ENCODE measurements at regions not wholly inside any gene's neighbourhood (a gene's known extent, or its start where the extent isn't known, plus 50 kb on each side); places are given as distances from the start of the nearest gene placed in this dataset.
"Not testable (repeated sequence)": the region's sequence is repeated elsewhere in the genome, so short reads cannot be mapped to it uniquely, and the experiment has no call there.

DNA sequence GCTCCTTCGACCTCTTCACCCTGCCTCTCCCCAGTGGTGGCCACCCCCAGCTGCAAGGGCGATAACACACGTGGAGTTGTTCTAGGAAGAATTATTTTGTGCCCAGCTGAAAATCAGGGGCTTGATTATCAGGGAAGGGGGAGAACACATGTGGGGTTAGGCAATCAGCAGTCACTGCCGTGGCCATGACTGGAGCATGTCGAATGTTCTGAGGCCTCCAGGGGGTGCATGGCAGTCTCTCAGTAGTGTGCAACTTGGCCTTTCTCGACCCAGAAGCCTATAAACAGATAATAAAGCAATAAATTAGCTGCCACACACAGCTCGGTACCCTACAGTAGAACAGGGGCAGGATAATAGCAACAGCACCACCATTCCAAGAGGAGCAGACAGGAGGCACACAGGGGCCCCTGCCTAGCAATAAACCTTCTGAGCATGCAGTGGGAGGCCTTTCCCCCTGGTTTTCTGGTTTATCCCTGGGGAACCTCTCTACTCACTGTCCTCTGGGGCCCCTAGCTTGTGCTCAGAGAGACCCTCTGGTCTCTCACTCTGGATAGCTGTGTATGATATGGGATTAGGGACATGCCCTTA, 308.2 kb upstream of the PLGLB2 start:
- not testable (repeated sequence) for H3K9ac ChIP-seq (ENCODE audit: low read depth, low read length); H3K4me1 ChIP-seq (ENCODE audit: control insufficient read depth, insufficient read depth, low read length); H3K36me3 ChIP-seq (ENCODE audit: control insufficient read depth, insufficient read depth, low read length); H3K4me3 ChIP-seq (ENCODE audit: low read depth, low read length); H3K27me3 ChIP-seq (ENCODE audit: control insufficient read depth, insufficient read depth, low read length); H3K9me3 ChIP-seq (ENCODE audit: control insufficient read depth, insufficient read depth, low read length)

DNA sequence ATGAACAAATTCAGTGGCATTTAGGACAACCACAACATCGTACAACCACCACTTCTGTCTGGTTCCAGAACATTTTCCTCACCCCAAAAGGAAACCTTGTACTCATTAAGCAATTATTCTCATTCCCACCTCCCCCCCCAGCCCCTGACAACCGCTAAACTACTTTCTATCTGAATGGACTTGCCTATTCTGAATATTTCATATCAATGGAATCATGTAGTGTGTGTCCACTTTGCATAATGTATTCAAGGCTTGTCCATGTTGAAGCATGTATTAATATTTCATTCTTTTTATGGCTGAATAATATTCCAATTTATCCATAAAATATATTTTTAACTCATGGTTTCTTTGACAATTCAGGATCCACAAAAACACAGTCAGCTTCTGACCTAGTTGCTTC, 307.2 kb upstream of the PLGLB2 start:
- H3K9ac ChIP-seq (ENCODE audit: low read depth, low read length); H3K4me1 ChIP-seq (ENCODE audit: control insufficient read depth, insufficient read depth, low read length); H3K27me3 ChIP-seq (ENCODE audit: control insufficient read depth, insufficient read depth, low read length); H3K4me3 ChIP-seq (ENCODE audit: low read depth, low read length); H3K36me3 ChIP-seq (ENCODE audit: control insufficient read depth, insufficient read depth, low read length); H3K9me3 ChIP-seq (ENCODE audit: control insufficient read depth, insufficient read depth, low read length): not testable (repeated sequence)

DNA sequence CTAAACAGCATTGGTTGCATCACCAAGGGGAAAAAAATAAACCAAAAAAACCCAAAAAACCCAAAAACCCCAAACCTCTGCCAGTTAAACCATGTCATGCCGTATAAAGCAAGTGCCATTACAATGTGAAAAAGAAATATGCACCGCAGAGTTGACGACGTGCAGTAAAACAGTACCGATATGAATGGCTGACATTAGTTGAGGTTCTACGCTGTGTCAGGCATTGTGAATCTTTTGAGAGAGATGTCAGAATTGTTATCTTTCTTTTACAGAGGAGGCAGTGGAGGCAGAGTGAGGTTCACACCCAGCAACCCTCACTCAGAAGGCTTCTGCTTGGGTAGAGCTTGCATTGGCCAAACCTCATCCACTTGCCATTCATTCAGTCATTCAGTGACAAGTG, 306.5 kb upstream of the PLGLB2 start:
- H3K9ac ChIP-seq (ENCODE audit: low read depth, low read length); H3K27me3 ChIP-seq (ENCODE audit: control insufficient read depth, insufficient read depth, low read length); H3K4me3 ChIP-seq (ENCODE audit: low read depth, low read length); H3K4me1 ChIP-seq (ENCODE audit: control insufficient read depth, insufficient read depth, low read length); H3K9me3 ChIP-seq (ENCODE audit: control insufficient read depth, insufficient read depth, low read length); H3K36me3 ChIP-seq (ENCODE audit: control insufficient read depth, insufficient read depth, low read length): not testable (repeated sequence)

DNA sequence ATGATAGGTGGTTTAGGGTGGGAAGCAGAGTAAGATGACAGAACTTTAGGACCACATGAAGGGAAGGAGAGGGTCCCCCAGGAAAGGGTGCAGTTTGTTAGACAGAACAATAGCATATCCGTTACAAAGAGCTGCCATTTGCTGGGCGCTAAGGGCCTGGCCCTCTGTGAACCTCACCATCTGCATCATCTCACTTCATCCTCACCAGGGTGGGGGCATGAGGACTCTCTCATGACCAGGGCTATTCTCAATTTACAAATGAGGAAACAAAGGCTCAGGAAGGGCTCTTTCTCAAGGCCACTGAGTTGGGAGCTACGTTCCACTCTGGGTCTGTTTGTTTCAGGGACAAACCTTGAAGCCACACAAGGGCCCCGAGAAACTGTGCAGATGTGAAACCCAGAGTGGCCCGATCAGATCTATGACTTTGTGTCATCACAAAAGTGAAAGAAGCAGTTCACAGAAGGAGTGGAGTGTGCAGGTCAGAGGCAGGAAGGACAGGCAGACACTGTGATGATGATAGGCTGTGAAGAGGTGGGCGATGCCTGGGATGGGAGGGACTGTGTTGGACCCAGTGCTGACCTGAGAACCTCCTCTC, 304.8 kb upstream of the PLGLB2 start:
- H3K4me3 ChIP-seq (ENCODE audit: low read depth, low read length) = not testable (repeated sequence)

DNA sequence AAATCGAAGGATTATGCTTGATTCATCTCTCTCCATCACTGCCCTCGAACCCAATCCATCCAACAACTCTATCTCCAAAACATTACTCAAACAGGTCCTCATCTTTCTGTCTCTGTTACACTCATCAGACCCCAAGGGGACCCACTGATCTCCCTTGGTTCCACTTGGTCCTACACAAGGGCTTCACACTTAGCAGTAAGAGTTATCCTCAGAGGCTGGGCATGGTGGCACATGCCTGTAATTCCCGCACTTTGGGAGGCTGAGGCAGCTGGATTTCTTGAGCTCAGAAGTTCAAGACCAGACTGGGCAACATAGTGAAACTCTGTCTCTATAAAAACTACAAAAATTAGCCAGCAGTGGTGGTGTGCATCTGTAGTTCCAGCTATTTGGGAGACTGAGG, 302.9 kb upstream of the PLGLB2 start:
- not testable (repeated sequence) for H3K9me3 ChIP-seq (ENCODE audit: control insufficient read depth, insufficient read depth, low read length); H3K9ac ChIP-seq (ENCODE audit: low read depth, low read length); H3K4me3 ChIP-seq (ENCODE audit: low read depth, low read length); H3K27me3 ChIP-seq (ENCODE audit: control insufficient read depth, insufficient read depth, low read length); H3K4me1 ChIP-seq (ENCODE audit: control insufficient read depth, insufficient read depth, low read length); H3K36me3 ChIP-seq (ENCODE audit: control insufficient read depth, insufficient read depth, low read length)

More for the DNA sequence above, 304.8 kb upstream of the PLGLB2 start:
- not testable (repeated sequence) for H3K36me3 ChIP-seq (ENCODE audit: control insufficient read depth, insufficient read depth, low read length); H3K27me3 ChIP-seq (ENCODE audit: control insufficient read depth, insufficient read depth, low read length); H3K4me1 ChIP-seq (ENCODE audit: control insufficient read depth, insufficient read depth, low read length); H3K9ac ChIP-seq (ENCODE audit: low read depth, low read length); H3K9me3 ChIP-seq (ENCODE audit: control insufficient read depth, insufficient read depth, low read length)

DNA sequence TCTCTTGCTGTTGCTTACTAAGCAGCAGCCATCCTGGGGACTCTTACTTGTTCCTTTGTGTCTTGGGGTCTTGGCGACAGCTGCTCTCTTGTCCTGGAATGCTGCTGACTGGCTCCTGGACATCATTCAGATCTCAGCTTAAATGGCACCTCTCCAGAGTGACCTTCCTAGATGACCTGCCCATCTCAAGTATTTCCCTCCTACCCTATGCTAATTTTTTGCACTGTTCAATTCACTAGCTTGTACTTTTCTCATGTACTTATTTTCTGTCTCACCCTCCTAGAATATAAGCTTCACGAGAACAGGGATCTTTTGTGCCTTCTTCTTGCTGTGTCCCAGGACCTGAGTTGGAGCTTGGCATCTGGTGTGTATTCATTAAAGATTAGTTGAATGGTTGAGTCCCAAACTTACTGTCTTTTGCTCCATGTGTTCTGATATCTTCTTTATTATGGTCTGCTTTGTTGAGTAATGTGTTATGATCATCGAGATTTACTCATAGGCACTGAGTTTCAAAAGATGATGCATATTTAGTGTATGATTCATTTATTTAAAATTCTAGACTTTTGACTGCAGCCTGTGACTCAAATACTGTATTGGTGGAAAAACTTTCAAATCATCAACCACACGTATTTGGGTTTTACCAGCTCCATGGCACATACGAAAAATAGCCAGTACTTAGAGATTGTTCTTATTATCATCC, 302.1 kb upstream of the PLGLB2 start:
- H3K36me3 ChIP-seq (ENCODE audit: control insufficient read depth, insufficient read depth, low read length); H3K4me3 ChIP-seq (ENCODE audit: low read depth, low read length); H3K9ac ChIP-seq (ENCODE audit: low read depth, low read length); H3K9me3 ChIP-seq (ENCODE audit: control insufficient read depth, insufficient read depth, low read length); H3K4me1 ChIP-seq (ENCODE audit: control insufficient read depth, insufficient read depth, low read length); H3K27me3 ChIP-seq (ENCODE audit: control insufficient read depth, insufficient read depth, low read length): not testable (repeated sequence)

DNA sequence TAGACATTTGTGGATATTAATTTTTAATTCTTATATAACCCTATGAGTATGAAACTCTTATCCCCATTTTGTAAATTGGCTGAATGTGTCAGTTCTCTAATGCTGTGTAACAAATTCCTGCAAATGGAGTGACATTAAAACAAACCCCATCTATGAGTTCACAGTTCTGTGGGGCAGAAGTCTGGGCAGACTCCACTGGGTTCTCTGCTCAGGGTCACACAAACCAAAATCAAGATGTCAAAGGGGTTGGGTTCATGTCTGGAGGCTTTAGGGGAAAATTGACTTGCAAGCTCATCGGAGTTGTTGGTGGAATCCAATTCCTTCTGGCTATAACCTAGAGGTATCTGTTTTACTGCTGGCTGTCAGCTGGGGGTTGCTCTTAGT, 301.6 kb upstream of the PLGLB2 start:
- H3K4me3 ChIP-seq (ENCODE audit: low read depth, low read length); H3K9ac ChIP-seq (ENCODE audit: low read depth, low read length); H3K27me3 ChIP-seq (ENCODE audit: control insufficient read depth, insufficient read depth, low read length); H3K36me3 ChIP-seq (ENCODE audit: control insufficient read depth, insufficient read depth, low read length); H3K9me3 ChIP-seq (ENCODE audit: control insufficient read depth, insufficient read depth, low read length); H3K4me1 ChIP-seq (ENCODE audit: control insufficient read depth, insufficient read depth, low read length): not testable (repeated sequence)

DNA sequence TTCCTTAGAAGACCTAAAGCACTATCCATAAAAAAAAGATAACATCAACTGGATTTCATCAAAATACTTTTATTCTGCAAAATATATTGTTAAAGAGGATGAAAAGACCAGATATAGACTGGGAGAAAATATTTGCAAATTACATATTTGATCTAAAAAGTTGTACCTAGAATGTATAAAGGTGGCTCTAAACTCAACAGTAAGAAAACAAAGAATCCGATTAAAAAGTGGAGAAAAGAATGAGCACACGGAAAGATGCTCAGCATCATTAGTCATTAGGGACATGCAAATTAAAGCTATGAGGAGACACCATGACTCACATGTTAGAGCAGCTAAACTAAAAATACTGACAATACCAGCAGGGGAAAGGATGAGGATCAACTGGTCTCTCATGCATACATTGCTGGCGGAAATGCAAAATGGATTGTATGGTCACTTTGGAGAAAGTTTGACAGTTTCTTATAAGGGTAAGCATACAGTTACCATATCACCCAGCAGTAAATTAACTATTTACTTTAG, 298.4 kb upstream of the PLGLB2 start:
- H3K4me1 ChIP-seq (ENCODE audit: control insufficient read depth, insufficient read depth, low read length); H3K4me3 ChIP-seq (ENCODE audit: low read depth, low read length); H3K36me3 ChIP-seq (ENCODE audit: control insufficient read depth, insufficient read depth, low read length): not testable (repeated sequence)

DNA sequence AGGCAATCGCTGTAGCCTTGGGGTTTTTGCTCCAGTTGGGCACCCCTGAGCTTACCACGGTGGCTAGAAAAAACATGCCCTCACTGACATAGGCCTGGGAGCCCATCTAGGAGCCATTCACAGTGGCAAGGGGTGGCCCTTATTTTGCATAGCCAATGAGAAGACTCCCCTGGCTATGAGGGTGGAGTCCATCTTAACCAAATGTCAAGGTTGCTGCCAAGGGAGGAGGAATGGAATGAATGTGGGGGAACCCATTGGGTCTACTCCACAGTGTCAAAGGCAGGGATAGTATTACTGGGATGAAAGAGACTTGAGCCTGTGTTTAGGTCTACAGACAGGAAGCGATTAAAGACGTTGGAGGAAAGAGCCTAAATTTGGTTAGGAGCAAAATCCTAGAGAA, 295.7 kb upstream of the PLGLB2 start:
- not testable (repeated sequence) for H3K4me1 ChIP-seq (ENCODE audit: control insufficient read depth, insufficient read depth, low read length); H3K9me3 ChIP-seq (ENCODE audit: control insufficient read depth, insufficient read depth, low read length)

More for the DNA sequence above, 298.4 kb upstream of the PLGLB2 start:
- H3K27me3 ChIP-seq (ENCODE audit: control insufficient read depth, insufficient read depth, low read length); H3K9ac ChIP-seq (ENCODE audit: low read depth, low read length); H3K9me3 ChIP-seq (ENCODE audit: control insufficient read depth, insufficient read depth, low read length): not testable (repeated sequence)

DNA sequence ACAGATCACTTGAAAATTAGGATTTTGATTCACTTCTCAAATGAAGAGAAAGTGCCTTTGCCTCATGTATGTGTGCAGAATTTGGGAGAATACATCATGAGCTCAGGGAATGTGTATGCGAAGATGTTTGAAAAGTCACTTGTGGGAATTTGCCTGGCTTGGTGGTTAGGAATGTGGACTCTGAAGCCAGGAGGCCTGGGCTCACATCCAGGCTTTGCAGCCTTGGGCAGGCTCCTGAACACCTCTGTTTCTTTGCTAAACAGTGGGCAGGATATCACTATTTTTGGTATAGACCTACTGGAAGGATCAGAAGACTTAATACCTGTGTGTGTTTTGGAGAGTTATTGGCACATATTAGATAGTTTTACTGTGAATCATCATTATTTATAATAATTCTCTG, 295.0 kb upstream of the PLGLB2 start:
- H3K27me3 ChIP-seq (ENCODE audit: control insufficient read depth, insufficient read depth, low read length); H3K9ac ChIP-seq (ENCODE audit: low read depth, low read length); H3K4me1 ChIP-seq (ENCODE audit: control insufficient read depth, insufficient read depth, low read length); H3K4me3 ChIP-seq (ENCODE audit: low read depth, low read length); H3K9me3 ChIP-seq (ENCODE audit: control insufficient read depth, insufficient read depth, low read length); H3K36me3 ChIP-seq (ENCODE audit: control insufficient read depth, insufficient read depth, low read length): not testable (repeated sequence)

More for the DNA sequence above, 295.7 kb upstream of the PLGLB2 start:
- H3K27me3 ChIP-seq (ENCODE audit: control insufficient read depth, insufficient read depth, low read length); H3K36me3 ChIP-seq (ENCODE audit: control insufficient read depth, insufficient read depth, low read length); H3K4me3 ChIP-seq (ENCODE audit: low read depth, low read length); H3K9ac ChIP-seq (ENCODE audit: low read depth, low read length): not testable (repeated sequence)

DNA sequence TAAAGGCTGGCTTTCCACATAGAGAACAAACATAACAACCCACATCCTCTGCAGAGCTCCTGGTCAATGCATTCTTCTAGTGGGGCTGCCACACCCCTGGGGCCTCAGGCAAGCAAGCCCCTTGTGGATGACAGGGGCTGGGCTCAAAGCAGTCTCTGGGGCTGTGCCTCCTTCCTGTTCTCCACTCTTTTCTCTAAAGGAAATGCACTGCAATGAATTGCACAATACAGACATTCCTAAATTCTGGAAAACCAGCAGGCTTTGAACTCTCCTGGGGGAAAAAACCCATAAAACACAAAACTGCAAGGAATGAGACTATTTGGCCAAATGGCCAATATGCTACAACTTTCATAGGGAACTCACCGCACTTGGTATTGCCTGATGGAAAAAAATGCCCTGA, 293.9 kb upstream of the PLGLB2 start:
- H3K9ac ChIP-seq (ENCODE audit: low read depth, low read length); H3K36me3 ChIP-seq (ENCODE audit: control insufficient read depth, insufficient read depth, low read length); H3K27me3 ChIP-seq (ENCODE audit: control insufficient read depth, insufficient read depth, low read length); H3K4me1 ChIP-seq (ENCODE audit: control insufficient read depth, insufficient read depth, low read length); H3K4me3 ChIP-seq (ENCODE audit: low read depth, low read length); H3K9me3 ChIP-seq (ENCODE audit: control insufficient read depth, insufficient read depth, low read length): not testable (repeated sequence)

DNA sequence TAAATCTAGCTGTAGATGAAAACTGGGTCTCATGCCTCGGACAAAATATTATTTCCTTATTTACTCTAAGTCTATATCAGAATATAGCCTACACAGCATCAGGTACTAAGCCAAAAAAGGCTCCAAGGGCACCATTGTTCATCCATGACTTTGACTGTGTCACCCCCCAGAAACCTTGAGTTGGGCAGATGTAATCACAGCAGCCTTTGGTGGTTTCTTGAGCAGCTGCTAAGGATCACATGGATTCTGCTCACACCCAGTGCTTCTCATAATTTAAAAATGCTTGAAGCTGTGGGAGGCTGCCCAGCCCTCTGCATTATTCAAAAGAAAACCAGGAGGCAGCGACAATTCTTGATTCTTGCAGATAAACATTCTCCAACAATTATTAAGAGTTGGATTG, 293.5 kb upstream of the PLGLB2 start:
- H3K9ac ChIP-seq (ENCODE audit: low read depth, low read length); H3K4me1 ChIP-seq (ENCODE audit: control insufficient read depth, insufficient read depth, low read length); H3K9me3 ChIP-seq (ENCODE audit: control insufficient read depth, insufficient read depth, low read length); H3K4me3 ChIP-seq (ENCODE audit: low read depth, low read length); H3K36me3 ChIP-seq (ENCODE audit: control insufficient read depth, insufficient read depth, low read length); H3K27me3 ChIP-seq (ENCODE audit: control insufficient read depth, insufficient read depth, low read length): not testable (repeated sequence)

Data from iPS-15b (cell line).